CD4-positive, alpha-beta T cell (primary cell): ENCODE measurements at regions not wholly inside any gene's neighbourhood (a gene's known extent, or its start where the extent isn't known, plus 50 kb on each side); places are given as distances from the start of the nearest gene placed in this dataset.

Experiments used
- ATAC-seq: fragments of 200-7000 bp; cut with Tn5 transposase; one replicate; pipeline ENCODE4 v1.10.0; 2022; ENCODE audit warnings: mild to moderate bottlenecking; ENCODE audit not compliant: poor library complexity
- CTCF ChIA-PET: fragments of 350-600 bp; sonication (Branson Sonifier 250); formaldehyde crosslinking; loops from one replicate; lab custom pipeline; 2021; ENCODE audit warnings: antibody characterized with exemption, inconsistent platforms; lab: Charles Lee
- POLR2A ChIA-PET: fragments of 350-600 bp; sonication (Branson Sonifier 250); formaldehyde crosslinking; loops from one replicate; lab custom pipeline; 2021; ENCODE audit warnings: antibody characterized with exemption, inconsistent platforms; lab: Charles Lee
- DNase-seq, 14 experiments: peaks; one replicate each; pipeline ENCODE4 v3.0.0-alpha.2; 2013 to 2020; ENCODE audit warnings: mixed read lengths in 2 of 14
- H3K27ac ChIP-seq, 2 donors: one replicate each; pipeline versions ENCODE4 v1.5.1 to v1.7.0; 2013; ENCODE audit warnings: low read length in 2 of 2, low read depth in 1 of 2, mild to moderate bottlenecking in 1 of 2
- H3K27me3 ChIP-seq, 2 experiments: 1 replicate in 1 of 2; 2 replicates in 1 of 2; pipeline versions ENCODE4 v1.6.1 to v1.7.0; 2013; ENCODE audit warnings: low read length in 2 of 2, control low read depth in 1 of 2, mild to moderate bottlenecking in 1 of 2, moderate library complexity in 1 of 2; ENCODE audit not compliant: insufficient read depth in 2 of 2, control insufficient read depth in 1 of 2
- H3K36me3 ChIP-seq: one replicate; pipeline ENCODE4 v1.6.1; 2013; ENCODE audit warnings: low read length, control low read depth; ENCODE audit not compliant: insufficient read depth
- H3K4me1 ChIP-seq: one replicate; pipeline ENCODE4 v1.6.1; 2013; ENCODE audit warnings: low read length, control low read depth; ENCODE audit not compliant: insufficient read depth
- H3K4me3 ChIP-seq: one replicate; pipeline ENCODE4 v1.5.1; 2013; ENCODE audit warnings: mild to moderate bottlenecking, low read length, moderate library complexity
- H3K9me3 ChIP-seq, 2 experiments: 1 replicate in 1 of 2; 2 replicates in 1 of 2; pipeline versions ENCODE4 v1.6.1 to v1.7.0; 2013; ENCODE audit warnings: low read length in 2 of 2, mild to moderate bottlenecking in 2 of 2, control low read depth in 1 of 2, moderate library complexity in 1 of 2; ENCODE audit not compliant: control insufficient read depth in 1 of 2, insufficient read depth in 1 of 2
- H3K27ac Mint-ChIP-seq: one replicate; pipeline ENCODE4 v1.8.0; 2020; ENCODE audit warnings: mixed read lengths
- H3K27me3 Mint-ChIP-seq: one replicate; pipeline ENCODE4 v1.8.0; 2021; ENCODE audit warnings: mixed read lengths
- H3K36me3 Mint-ChIP-seq: one replicate; pipeline ENCODE4 v1.8.0; 2021; ENCODE audit warnings: low read depth, mixed read lengths
- H3K4me1 Mint-ChIP-seq: one replicate; pipeline ENCODE4 v1.8.0; 2021; ENCODE audit warnings: low read depth, mixed read lengths
- H3K4me3 Mint-ChIP-seq: one replicate; pipeline ENCODE4 v1.8.0; 2020; ENCODE audit warnings: mild to moderate bottlenecking, mixed read lengths
- H3K9me3 Mint-ChIP-seq: one replicate; pipeline ENCODE4 v1.8.0; 2020; ENCODE audit warnings: mixed read lengths
- intact Hi-C, 2 experiments: fragments of 100-400 bp; cut with DNase I in 1 of 2; cut with micrococcal nuclease in 1 of 2; formaldehyde crosslinking; loops; one replicate each; pipeline versions ENCODE4 v1.15.1 to v1.9.0; 2023 to 2025; cut with DNase I, micrococcal nuclease
- TF ChIP-seq, protein P1 (sequence below): fragments of 200-600 bp; IDR thresholded peaks from one replicate; pipeline ENCODE4 v1.8.0; 2022; ENCODE audit warnings: antibody characterized with exemption, mild to moderate bottlenecking

DNA sequence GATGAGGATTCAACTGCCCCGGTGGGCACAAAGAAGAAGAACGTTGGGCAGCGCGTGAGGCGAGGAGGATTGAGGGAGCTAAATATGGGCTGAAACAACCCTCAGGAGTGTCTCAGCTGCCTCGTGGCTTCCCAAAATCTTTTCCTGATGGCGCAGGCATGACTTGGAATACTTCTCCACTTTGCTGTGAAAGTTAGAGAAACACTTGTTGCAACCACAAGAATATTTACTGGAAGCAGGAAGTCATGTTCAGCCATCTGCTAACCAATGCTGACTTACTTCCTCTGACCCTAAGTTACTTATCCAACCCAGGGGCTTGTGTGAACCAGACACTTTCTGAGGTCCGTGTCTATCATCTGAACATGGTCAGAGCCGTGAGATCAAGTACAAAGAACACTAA, 148.8 kb downstream of the ARL4C start:
- H3K9me3 Mint-ChIP-seq = peaks cover 4% of the 10 kb centered on the region
- intact Hi-C loops = no loop called here
- Histone ChIP-seq H3K4me3 (no peak overlapping the region), H3K27me3 (no peaks in the 10 kb centered on the region), H3K9me3 (peaks cover 0 to 7% of the 10 kb centered on the region in 2 experiments), H3K27ac (no peak overlapping the region), H3K4me1 (peaks cover 7% of the 10 kb centered on the region), H3K36me3 (no peaks in the 10 kb centered on the region)
- CTCF ChIA-PET = no interaction called here
- ATAC-seq (no peak), DNase-seq (no peak)
- H3K27me3 Mint-ChIP-seq = no peaks in the 10 kb centered on the region
- POLR2A ChIA-PET = no interaction called here
- TF ChIP-seq, protein P1, sequence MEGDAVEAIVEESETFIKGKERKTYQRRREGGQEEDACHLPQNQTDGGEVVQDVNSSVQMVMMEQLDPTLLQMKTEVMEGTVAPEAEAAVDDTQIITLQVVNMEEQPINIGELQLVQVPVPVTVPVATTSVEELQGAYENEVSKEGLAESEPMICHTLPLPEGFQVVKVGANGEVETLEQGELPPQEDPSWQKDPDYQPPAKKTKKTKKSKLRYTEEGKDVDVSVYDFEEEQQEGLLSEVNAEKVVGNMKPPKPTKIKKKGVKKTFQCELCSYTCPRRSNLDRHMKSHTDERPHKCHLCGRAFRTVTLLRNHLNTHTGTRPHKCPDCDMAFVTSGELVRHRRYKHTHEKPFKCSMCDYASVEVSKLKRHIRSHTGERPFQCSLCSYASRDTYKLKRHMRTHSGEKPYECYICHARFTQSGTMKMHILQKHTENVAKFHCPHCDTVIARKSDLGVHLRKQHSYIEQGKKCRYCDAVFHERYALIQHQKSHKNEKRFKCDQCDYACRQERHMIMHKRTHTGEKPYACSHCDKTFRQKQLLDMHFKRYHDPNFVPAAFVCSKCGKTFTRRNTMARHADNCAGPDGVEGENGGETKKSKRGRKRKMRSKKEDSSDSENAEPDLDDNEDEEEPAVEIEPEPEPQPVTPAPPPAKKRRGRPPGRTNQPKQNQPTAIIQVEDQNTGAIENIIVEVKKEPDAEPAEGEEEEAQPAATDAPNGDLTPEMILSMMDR = no peak
- peak overlapping the region; percentile 61 for H3K27ac Mint-ChIP-seq
- peaks cover 41% of the 10 kb centered on the region for H3K4me1 Mint-ChIP-seq
- H3K36me3 Mint-ChIP-seq = no peaks in the 10 kb centered on the region
- no peak overlapping the region for H3K4me3 Mint-ChIP-seq

- Mint-ChIP-seq H3K4me3 (no peak overlapping the region), H3K9me3 (peaks cover 2% of the 10 kb centered on the region), H3K27ac (no peak overlapping the region), H3K4me1 (peaks cover 41% of the 10 kb centered on the region), H3K27me3 (no peaks in the 10 kb centered on the region), H3K36me3 (no peaks in the 10 kb centered on the region)
- TF ChIP-seq, protein P1 = no peak
- ATAC-seq (no peak), DNase-seq (no peak)
- no peaks in the 10 kb centered on the region for H3K36me3 ChIP-seq
- ChIA-PET CTCF (no interaction called here), POLR2A (no interaction called here)
- intact Hi-C loops = no loop called here
- no peaks in the 10 kb centered on the region for H3K9me3 ChIP-seq
- peaks cover 7% of the 10 kb centered on the region for H3K4me1 ChIP-seq
- H3K4me3 ChIP-seq = no peak overlapping the region
- no peak overlapping the region for H3K27ac ChIP-seq
- H3K27me3 ChIP-seq = no peaks in the 10 kb centered on the region
Measured at GRCh38 chr2:234345921-234346320, 151.0 kb downstream of the ARL4C start.

DNA sequence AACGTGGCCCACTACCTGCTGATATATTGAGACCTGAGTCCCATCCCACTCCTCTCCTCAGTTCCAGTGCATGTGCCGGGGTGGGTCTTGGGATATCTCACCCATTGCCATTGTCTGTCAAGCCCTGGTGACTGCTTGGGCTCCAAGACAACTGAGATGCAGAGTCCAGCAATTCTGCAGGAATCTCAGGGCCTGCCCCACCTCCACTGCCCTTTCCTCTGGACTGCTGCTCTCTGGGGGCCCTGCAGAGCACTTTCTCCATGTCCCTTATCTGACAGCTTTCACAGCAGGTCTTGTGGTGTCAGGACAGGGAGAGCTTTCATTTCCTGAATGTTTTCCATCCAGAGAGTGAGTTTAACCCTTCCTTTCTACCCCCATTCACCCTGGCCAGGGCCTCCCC, 152.9 kb downstream of the ARL4C start:
- H3K27ac Mint-ChIP-seq = no peak overlapping the region
- DNase-seq (no peak), ATAC-seq (no peak)
- Histone ChIP-seq H3K4me1 (peaks cover 7% of the 10 kb centered on the region), H3K9me3 (peaks cover 0 to 5% of the 10 kb centered on the region in 2 experiments), H3K4me3 (no peak overlapping the region), H3K27me3 (no peaks in the 10 kb centered on the region), H3K27ac (no peak overlapping the region), H3K36me3 (no peaks in the 10 kb centered on the region)
- ChIA-PET CTCF (no interaction called here), POLR2A (no interaction called here)
- H3K4me1 Mint-ChIP-seq = peaks cover 49% of the 10 kb centered on the region
- H3K4me3 Mint-ChIP-seq = no peak overlapping the region
- intact Hi-C loops = no loop called here
- no peaks in the 10 kb centered on the region for H3K36me3 Mint-ChIP-seq
- H3K9me3 Mint-ChIP-seq = peaks cover 2% of the 10 kb centered on the region
- H3K27me3 Mint-ChIP-seq = no peaks in the 10 kb centered on the region
- TF ChIP-seq, protein P1 = no peak
